HepG2 (cell line): ENCODE measurements at regions not wholly inside any gene's neighbourhood (a gene's known extent, or its start where the extent isn't known, plus 50 kb on each side); places are given as distances from the start of the nearest gene placed in this dataset.

Source experiments
- CHD2 ChIP-seq: IDR thresholded peaks from 2 replicates; pipeline ENCODE4 v1.6.1; 2011; ENCODE audit warnings: low read depth, low read length, improper control_type of control experiment
- GABPB1 ChIP-seq: IDR thresholded peaks from 2 replicates; pipeline ENCODE4 v1.6.1; 2016; ENCODE audit warnings: mild to moderate bottlenecking, missing genetic modification reagents, moderate library complexity, missing compliant biosample characterization
- KDM5A ChIP-seq: fragments of 200-600 bp; sonication (generic); IDR thresholded peaks from 2 replicates; pipeline ENCODE4 v1.7.0; 2018; ENCODE audit warnings: antibody characterized with exemption, mild to moderate bottlenecking, low read length, borderline replicate concordance
- NFE2L2 ChIP-seq: fragments of 150-350 bp; IDR thresholded peaks from 2 replicates; pipeline ENCODE4 v1.6.1; 2014; ENCODE audit warnings: low read length
- STAT5B ChIP-seq: sonication (generic); formaldehyde crosslinking; IDR thresholded peaks from 2 replicates; pipeline ENCODE4 v1.4.0; 2020; ENCODE audit warnings: missing genetic modification reagents
- TBP ChIP-seq: sonication (generic); formaldehyde crosslinking; IDR thresholded peaks from 2 replicates; pipeline ENCODE4 v1.5.0; 2020; ENCODE audit warnings: missing genetic modification reagents
- TMF1 ChIP-seq: sonication (generic); formaldehyde crosslinking; IDR thresholded peaks from 2 replicates; pipeline ENCODE4 v1.8.1; 2022; ENCODE audit warnings: low read depth, missing genetic modification reagents
- ZFAT ChIP-seq: sonication (generic); formaldehyde crosslinking; conservative IDR thresholded peaks from 2 replicates; pipeline ENCODE4 v1.8.1; 2023; ENCODE audit warnings: missing genetic modification reagents, inconsistent platforms
- ZFP36L2 ChIP-seq: sonication (generic); formaldehyde crosslinking; IDR thresholded peaks from 2 replicates; pipeline ENCODE4 v1.4.0; 2020; ENCODE audit warnings: missing genetic modification reagents
- ZNF749 ChIP-seq: sonication (generic); formaldehyde crosslinking; IDR thresholded peaks from 2 replicates; pipeline ENCODE4 v1.8.0; 2022; ENCODE audit warnings: mild to moderate bottlenecking, missing genetic modification reagents, moderate library complexity, borderline replicate concordance
- ZNF83 ChIP-seq: sonication (generic); formaldehyde crosslinking; IDR thresholded peaks from 2 replicates; pipeline ENCODE4 v1.4.0; 2020; ENCODE audit warnings: missing genetic modification reagents, mild to moderate bottlenecking, borderline replicate concordance
- ZSCAN12 ChIP-seq: sonication (generic); formaldehyde crosslinking; IDR thresholded peaks from 2 replicates; pipeline ENCODE4 v1.9.0; 2021; ENCODE audit warnings: mild to moderate bottlenecking, missing genetic modification reagents
- TF ChIP-seq, protein P1 (sequence below), 2 experiments: sonication (generic) in 1 of 2; formaldehyde crosslinking in 1 of 2; IDR thresholded peaks; 2 replicates each; pipeline versions ENCODE4 v1.4.0 to v1.6.1; 2016 to 2020; ENCODE audit warnings: borderline replicate concordance in 1 of 2, low read depth in 1 of 2, mild to moderate bottlenecking in 1 of 2, missing genetic modification reagents in 1 of 2
- TF ChIP-seq, protein P2 (sequence below), 2 experiments: sonication (generic) in 1 of 2; formaldehyde crosslinking in 1 of 2; IDR thresholded peaks; 2 replicates each; pipeline versions ENCODE4 v1.5.1 to v1.6.1; 2011 to 2020; ENCODE audit warnings: borderline replicate concordance in 1 of 2, low read depth in 1 of 2, low read length in 1 of 2, mild to moderate bottlenecking in 1 of 2, missing genetic modification reagents in 1 of 2, moderate library complexity in 1 of 2
- TF ChIP-seq, protein P3 (sequence below): sonication (generic); formaldehyde crosslinking; IDR thresholded peaks from 2 replicates; pipeline ENCODE4 v1.5.0; 2020; ENCODE audit warnings: mild to moderate bottlenecking, low read depth, missing genetic modification reagents, borderline replicate concordance
- TF ChIP-seq, protein P4 (sequence below): sonication (generic); formaldehyde crosslinking; IDR thresholded peaks from 2 replicates; pipeline ENCODE4 v1.9.0; 2021; ENCODE audit warnings: missing genetic modification reagents, borderline replicate concordance
- TF ChIP-seq, protein P5 (sequence below): sonication (generic); formaldehyde crosslinking; IDR thresholded peaks from 2 replicates; pipeline ENCODE4 v1.4.0; 2020; ENCODE audit warnings: missing genetic modification reagents, mild to moderate bottlenecking, borderline replicate concordance
- TF ChIP-seq, protein P6 (sequence below): IDR thresholded peaks from 2 replicates; pipeline ENCODE4 v1.6.1; 2016; ENCODE audit warnings: missing genetic modification reagents, missing compliant biosample characterization

DNA sequence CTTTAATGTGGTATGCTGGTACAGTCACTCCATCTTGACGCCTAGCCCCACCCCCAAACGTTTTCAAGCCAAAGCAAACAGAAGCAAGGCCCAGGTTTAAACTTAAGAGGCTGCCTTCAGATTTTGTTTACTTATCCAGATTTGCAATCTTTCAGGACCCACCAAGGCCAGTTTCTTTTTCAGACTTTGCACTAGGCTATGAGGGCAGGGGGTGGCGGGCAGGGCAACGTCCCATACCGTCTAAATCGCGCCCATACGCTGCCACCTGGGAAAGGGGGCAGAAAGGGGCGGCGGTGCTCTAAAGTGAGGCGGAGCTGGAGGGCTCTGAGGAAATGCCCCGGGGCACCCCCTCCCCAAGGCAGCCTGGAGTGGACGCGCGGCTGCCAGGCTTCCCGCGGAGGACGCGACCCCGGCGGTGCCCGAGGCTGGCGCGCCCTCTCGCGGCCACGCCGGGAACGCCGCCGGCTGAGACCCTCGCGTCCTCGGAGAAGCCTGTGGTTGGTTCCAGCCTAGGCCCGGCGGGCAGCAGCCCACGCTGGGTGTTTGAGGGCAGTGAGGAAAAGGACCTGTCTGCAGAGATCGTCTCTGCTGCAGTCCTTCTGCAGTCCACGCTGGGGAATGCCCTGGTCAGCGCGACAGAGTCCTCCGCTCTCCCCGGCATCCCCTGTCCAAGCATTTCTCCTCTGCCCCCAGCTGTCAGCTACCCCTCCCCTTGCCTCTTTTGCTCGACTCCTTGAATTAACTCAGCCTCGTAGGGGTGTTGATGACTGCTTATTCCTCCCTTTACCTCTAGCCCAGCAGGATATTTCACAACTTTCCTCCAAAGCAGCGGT, 93.7 kb upstream of the PRNP start (continued):
- TF ChIP-seq, protein P1, sequence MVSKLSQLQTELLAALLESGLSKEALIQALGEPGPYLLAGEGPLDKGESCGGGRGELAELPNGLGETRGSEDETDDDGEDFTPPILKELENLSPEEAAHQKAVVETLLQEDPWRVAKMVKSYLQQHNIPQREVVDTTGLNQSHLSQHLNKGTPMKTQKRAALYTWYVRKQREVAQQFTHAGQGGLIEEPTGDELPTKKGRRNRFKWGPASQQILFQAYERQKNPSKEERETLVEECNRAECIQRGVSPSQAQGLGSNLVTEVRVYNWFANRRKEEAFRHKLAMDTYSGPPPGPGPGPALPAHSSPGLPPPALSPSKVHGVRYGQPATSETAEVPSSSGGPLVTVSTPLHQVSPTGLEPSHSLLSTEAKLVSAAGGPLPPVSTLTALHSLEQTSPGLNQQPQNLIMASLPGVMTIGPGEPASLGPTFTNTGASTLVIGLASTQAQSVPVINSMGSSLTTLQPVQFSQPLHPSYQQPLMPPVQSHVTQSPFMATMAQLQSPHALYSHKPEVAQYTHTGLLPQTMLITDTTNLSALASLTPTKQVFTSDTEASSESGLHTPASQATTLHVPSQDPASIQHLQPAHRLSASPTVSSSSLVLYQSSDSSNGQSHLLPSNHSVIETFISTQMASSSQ (IDR thresholded peaks at IDR 0.05; ENCODE audit: low read depth) = 0 out of 2 replicates have a peak, but pooled peaks have one; percentile 34
- TF ChIP-seq, protein P1 (CRISPR knock-in tag; IDR thresholded peaks at IDR 0.05; ENCODE audit: borderline replicate concordance) = no peak; the same call in 1 of the 2 replicates
- no peak for TF ChIP-seq ZFP36L2 (CRISPR knock-in tag)
- no peak; the same call in 1 of the 2 replicates for TF ChIP-seq ZNF83 (CRISPR knock-in tag)
- TF ChIP-seq, protein P2, sequence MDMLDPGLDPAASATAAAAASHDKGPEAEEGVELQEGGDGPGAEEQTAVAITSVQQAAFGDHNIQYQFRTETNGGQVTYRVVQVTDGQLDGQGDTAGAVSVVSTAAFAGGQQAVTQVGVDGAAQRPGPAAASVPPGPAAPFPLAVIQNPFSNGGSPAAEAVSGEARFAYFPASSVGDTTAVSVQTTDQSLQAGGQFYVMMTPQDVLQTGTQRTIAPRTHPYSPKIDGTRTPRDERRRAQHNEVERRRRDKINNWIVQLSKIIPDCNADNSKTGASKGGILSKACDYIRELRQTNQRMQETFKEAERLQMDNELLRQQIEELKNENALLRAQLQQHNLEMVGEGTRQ (IDR thresholded peaks at IDR 0.05; ENCODE audit: low read depth, low read length) = no peak
- TF ChIP-seq, protein P2 (CRISPR knock-in tag; IDR thresholded peaks at IDR 0.05; ENCODE audit: borderline replicate concordance) = no peak
- TF ChIP-seq, protein P3, sequence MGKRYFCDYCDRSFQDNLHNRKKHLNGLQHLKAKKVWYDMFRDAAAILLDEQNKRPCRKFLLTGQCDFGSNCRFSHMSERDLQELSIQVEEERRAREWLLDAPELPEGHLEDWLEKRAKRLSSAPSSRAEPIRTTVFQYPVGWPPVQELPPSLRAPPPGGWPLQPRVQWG (CRISPR knock-in tag) = no peak
- TF ChIP-seq, protein P4, sequence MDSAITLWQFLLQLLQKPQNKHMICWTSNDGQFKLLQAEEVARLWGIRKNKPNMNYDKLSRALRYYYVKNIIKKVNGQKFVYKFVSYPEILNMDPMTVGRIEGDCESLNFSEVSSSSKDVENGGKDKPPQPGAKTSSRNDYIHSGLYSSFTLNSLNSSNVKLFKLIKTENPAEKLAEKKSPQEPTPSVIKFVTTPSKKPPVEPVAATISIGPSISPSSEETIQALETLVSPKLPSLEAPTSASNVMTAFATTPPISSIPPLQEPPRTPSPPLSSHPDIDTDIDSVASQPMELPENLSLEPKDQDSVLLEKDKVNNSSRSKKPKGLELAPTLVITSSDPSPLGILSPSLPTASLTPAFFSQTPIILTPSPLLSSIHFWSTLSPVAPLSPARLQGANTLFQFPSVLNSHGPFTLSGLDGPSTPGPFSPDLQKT = no peak
- TF ChIP-seq GABPB1 (CRISPR knock-in tag) = peak; percentile 76; the same call in 1 of the 2 replicates
- TF ChIP-seq, protein P5, sequence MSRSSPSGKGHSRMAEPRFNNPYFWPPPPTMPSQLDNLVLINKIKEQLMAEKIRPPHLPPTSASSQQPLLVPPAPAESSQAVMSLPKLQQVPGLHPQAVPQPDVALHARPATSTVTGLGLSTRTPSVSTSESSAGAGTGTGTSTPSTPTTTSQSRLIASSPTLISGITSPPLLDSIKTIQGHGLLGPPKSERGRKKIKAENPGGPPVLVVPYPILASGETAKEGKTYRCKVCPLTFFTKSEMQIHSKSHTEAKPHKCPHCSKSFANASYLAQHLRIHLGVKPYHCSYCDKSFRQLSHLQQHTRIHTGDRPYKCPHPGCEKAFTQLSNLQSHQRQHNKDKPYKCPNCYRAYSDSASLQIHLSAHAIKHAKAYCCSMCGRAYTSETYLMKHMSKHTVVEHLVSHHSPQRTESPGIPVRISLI = no peak; the same call in 1 of the 2 replicates
- TF ChIP-seq, protein P6, sequence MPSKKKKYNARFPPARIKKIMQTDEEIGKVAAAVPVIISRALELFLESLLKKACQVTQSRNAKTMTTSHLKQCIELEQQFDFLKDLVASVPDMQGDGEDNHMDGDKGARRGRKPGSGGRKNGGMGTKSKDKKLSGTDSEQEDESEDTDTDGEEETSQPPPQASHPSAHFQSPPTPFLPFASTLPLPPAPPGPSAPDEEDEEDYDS (CRISPR knock-in tag) = no peak
- peak; percentile 49; the same call in 1 of the 2 replicates for TF ChIP-seq CHD2
- TF ChIP-seq NFE2L2 = no peak
- no peak for TF ChIP-seq TMF1 (CRISPR knock-in tag)
- no peak; the same call in 1 of the 2 replicates for TF ChIP-seq TBP (CRISPR knock-in tag)
- TF ChIP-seq ZFAT (CRISPR knock-in tag) = no peak
- TF ChIP-seq STAT5B (CRISPR knock-in tag) = no peak
- TF ChIP-seq ZSCAN12 = no peak
- TF ChIP-seq ZNF749 (CRISPR knock-in tag) = no peak; the same call in 1 of the 2 replicates
- no peak for TF ChIP-seq KDM5A
